H9 (cell line): ENCODE measurements at regions not wholly inside any gene's neighbourhood (a gene's known extent, or its start where the extent isn't known, plus 50 kb on each side); places are given as distances from the start of the nearest gene placed in this dataset.

Experiments used
- DNase-seq: peaks from one replicate; pipeline ENCODE4 v3.0.0-alpha.2; 2017
- H2AFZ ChIP-seq: one replicate; pipeline ENCODE4 v1.6.1; 2013; ENCODE audit warnings: mild to moderate bottlenecking, low read length, control low read depth, moderate library complexity
- H2AK5ac ChIP-seq: 2 replicates; pipeline ENCODE4 v1.6.1; 2013; ENCODE audit warnings: low read length, control low read depth, mixed read lengths; ENCODE audit not compliant: insufficient read length
- H2BK120ac ChIP-seq: one replicate; pipeline ENCODE4 v1.6.1; 2013; ENCODE audit warnings: low read depth, mild to moderate bottlenecking, low read length, control low read depth, inconsistent platforms; ENCODE audit not compliant: poor library complexity, severe bottlenecking
- H2BK12ac ChIP-seq: 2 replicates; pipeline ENCODE4 v1.6.1; 2013; ENCODE audit warnings: low read length, control low read depth, mixed read lengths, low read depth; ENCODE audit not compliant: insufficient read length
- H2BK15ac ChIP-seq: 2 replicates; pipeline ENCODE4 v1.6.1; 2013; ENCODE audit warnings: low read depth, low read length, control low read depth
- H2BK20ac ChIP-seq: one replicate; pipeline ENCODE4 v1.6.1; 2013; ENCODE audit warnings: low read depth, mild to moderate bottlenecking, low read length, control low read depth, inconsistent platforms; ENCODE audit not compliant: poor library complexity, severe bottlenecking
- H2BK5ac ChIP-seq: 2 replicates; pipeline ENCODE4 v1.6.1; 2013; ENCODE audit warnings: low read length, control low read depth, mixed read lengths; ENCODE audit not compliant: insufficient read length
- H3K14ac ChIP-seq: 2 replicates; pipeline ENCODE4 v1.6.1; 2013; ENCODE audit warnings: low read length, control low read depth; ENCODE audit not compliant: insufficient read depth
- H3K18ac ChIP-seq: 2 replicates; pipeline ENCODE4 v1.6.1; 2013; ENCODE audit warnings: low read depth, mild to moderate bottlenecking, mixed read lengths, low read length, control low read depth; ENCODE audit not compliant: insufficient read length
- H3K23ac ChIP-seq: 2 replicates; pipeline ENCODE4 v1.6.1; 2013; ENCODE audit warnings: low read length, control low read depth, mixed read lengths, low read depth; ENCODE audit not compliant: insufficient read length
- H3K23me2 ChIP-seq: 2 replicates; pipeline ENCODE4 v1.6.1; 2013; ENCODE audit warnings: low read depth, mild to moderate bottlenecking, mixed read lengths, low read length, control low read depth; ENCODE audit not compliant: insufficient read length, poor library complexity, severe bottlenecking
- H3K27ac ChIP-seq: 2 replicates; pipeline ENCODE4 v1.5.1; 2013; ENCODE audit warnings: low read length, control low read depth, mixed read lengths, low read depth; ENCODE audit not compliant: insufficient read length
- H3K27me3 ChIP-seq: 2 replicates; pipeline ENCODE4 v1.6.1; 2013; ENCODE audit warnings: low read length, control low read depth, inconsistent platforms; ENCODE audit not compliant: insufficient read depth
- H3K4ac ChIP-seq: 2 replicates; pipeline ENCODE4 v1.6.1; 2013; ENCODE audit warnings: low read depth, mild to moderate bottlenecking, control low read depth, inconsistent platforms, low read length, moderate library complexity
- H3K4me1 ChIP-seq: 2 replicates; pipeline ENCODE4 v1.6.1; 2013; ENCODE audit warnings: low read length, control low read depth, inconsistent platforms; ENCODE audit not compliant: insufficient read depth
- H3K4me2 ChIP-seq: 2 replicates; pipeline ENCODE4 v1.6.1; 2013; ENCODE audit warnings: low read length, control low read depth, mixed read lengths; ENCODE audit not compliant: insufficient read length, insufficient read depth
- H3K56ac ChIP-seq: 2 replicates; pipeline ENCODE4 v1.6.1; 2013; ENCODE audit warnings: low read depth, mild to moderate bottlenecking, mixed read lengths, low read length, control low read depth; ENCODE audit not compliant: insufficient read length
- H3K79me1 ChIP-seq: 2 replicates; pipeline ENCODE4 v1.6.1; 2013; ENCODE audit warnings: low read depth, mild to moderate bottlenecking, moderate library complexity, low read length, control low read depth, inconsistent platforms; ENCODE audit not compliant: insufficient read depth, poor library complexity, severe bottlenecking
- H3K79me2 ChIP-seq: 2 replicates; pipeline ENCODE4 v1.6.1; 2013; ENCODE audit warnings: low read length, control low read depth, inconsistent platforms; ENCODE audit not compliant: insufficient read depth
- H3K9ac ChIP-seq: 2 replicates; pipeline ENCODE4 v1.6.1; 2013; ENCODE audit warnings: low read length, control low read depth, mixed read lengths; ENCODE audit not compliant: insufficient read length; ENCODE audit errors: extremely low read depth
- H3K9me3 ChIP-seq: one replicate; pipeline ENCODE4 v1.6.1; 2013; ENCODE audit warnings: low read depth, low read length, inconsistent platforms; ENCODE audit not compliant: control insufficient read depth
- H3T11ph ChIP-seq: one replicate; pipeline ENCODE4 v1.6.1; 2013; ENCODE audit warnings: mild to moderate bottlenecking, low read length, control low read depth, inconsistent platforms
- H4K20me1 ChIP-seq: one replicate; pipeline ENCODE4 v1.6.1; 2013; ENCODE audit not compliant: control insufficient read depth, insufficient read length, insufficient read depth
- H4K5ac ChIP-seq: 2 replicates; pipeline ENCODE4 v1.6.1; 2013; ENCODE audit warnings: low read depth, mild to moderate bottlenecking, mixed read lengths, low read length, control low read depth; ENCODE audit not compliant: insufficient read length
- H4K8ac ChIP-seq: replicated peaks from 2 replicates; pipeline ENCODE4 v1.6.1; 2013; ENCODE audit warnings: low read length, control low read depth, mixed read lengths, low read depth; ENCODE audit not compliant: insufficient read length
- H4K91ac ChIP-seq: 2 replicates; pipeline ENCODE4 v1.6.1; 2013; ENCODE audit warnings: low read depth, mild to moderate bottlenecking, moderate library complexity, mixed read lengths, low read length, control low read depth; ENCODE audit not compliant: insufficient read length
- H3K27ac Mint-ChIP-seq, 3 experiments: 2 replicates in 2 of 3; 3 replicates in 1 of 3; pipeline ENCODE4 v1.8.0; 2020 to 2021; ENCODE audit warnings: mixed read lengths in 3 of 3, mild to moderate bottlenecking in 1 of 3, moderate library complexity in 1 of 3
- H3K27me3 Mint-ChIP-seq: 2 replicates; pipeline ENCODE4 v1.8.0; 2021; ENCODE audit warnings: low read depth, mild to moderate bottlenecking, moderate library complexity, mixed read lengths
- H3K36me3 Mint-ChIP-seq, 3 experiments: 2 replicates in 2 of 3; 3 replicates in 1 of 3; pipeline ENCODE4 v1.8.0; 2020 to 2021; ENCODE audit warnings: low read depth in 3 of 3, mixed read lengths in 3 of 3; ENCODE audit not compliant: insufficient read depth in 1 of 3
- H3K4me1 Mint-ChIP-seq, 2 experiments: 2 replicates each; pipeline ENCODE4 v1.8.0; 2020; ENCODE audit warnings: mixed read lengths in 2 of 2
- H3K4me3 Mint-ChIP-seq, 2 experiments: 2 replicates in 1 of 2; 3 replicates in 1 of 2; pipeline ENCODE4 v1.8.0; 2020 to 2021; ENCODE audit warnings: mild to moderate bottlenecking in 2 of 2, mixed read lengths in 2 of 2, moderate library complexity in 1 of 2
- H3K9me3 Mint-ChIP-seq, 2 experiments: 2 replicates in 1 of 2; 3 replicates in 1 of 2; pipeline ENCODE4 v1.8.0; 2020; ENCODE audit warnings: mild to moderate bottlenecking in 2 of 2, mixed read lengths in 2 of 2, moderate library complexity in 1 of 2
- WGBS: extraction: QIAGEN DNeasy Blood & Tissue Kit; methylation state at CpG from one replicate; pipeline ENCODE4 v1.1.7; 2013; ENCODE audit warnings: missing lambda C conversion rate, low lambda C conversion rate, mixed read lengths; ENCODE audit not compliant: insufficient read length; ENCODE audit errors: extremely low coverage; 5-methylcytosine and 5-hydroxymethylcytosine counted together
- TF ChIP-seq, protein P1 (sequence below): fragments of 200-600 bp; sonication (generic); conservative IDR thresholded peaks from 3 replicates; pipeline ENCODE4 v1.8.0; 2021; ENCODE audit warnings: antibody characterized with exemption, mild to moderate bottlenecking

DNA sequence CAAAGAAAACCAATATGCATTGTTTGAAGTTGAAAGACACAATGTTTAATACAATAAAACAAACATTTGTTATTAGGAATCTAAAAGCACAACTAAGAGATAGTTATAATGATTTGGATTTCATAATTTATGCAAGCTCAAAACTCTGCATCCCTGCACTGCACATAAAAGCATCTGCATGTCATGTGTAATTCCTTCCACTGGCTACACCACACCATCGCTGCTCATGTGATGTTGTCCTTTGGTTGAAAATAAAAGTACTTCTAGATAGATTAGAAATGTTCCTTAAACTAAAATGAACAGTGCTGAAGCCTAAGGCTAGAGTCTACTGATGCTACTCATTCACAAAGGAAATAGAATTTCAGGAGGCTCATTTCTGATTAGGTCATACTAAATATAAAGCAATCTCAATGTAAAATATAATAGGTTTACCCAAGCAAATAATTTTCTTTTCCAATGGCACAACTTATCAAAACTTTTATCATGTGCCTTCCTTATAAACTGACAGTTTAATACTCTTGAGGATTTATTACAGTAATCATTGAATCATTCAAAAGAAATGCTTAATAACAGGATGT is 130.8 kb upstream of the DKK2 start:
- Histone ChIP-seq H3K27ac (no peak overlapping the region), H3K23ac (no peak overlapping the region), H2BK15ac (no peak overlapping the region), H2AFZ (no peak overlapping the region), H4K91ac (no peak overlapping the region), H4K20me1 (no peaks in the 10 kb centered on the region), H3K4me2 (no peak overlapping the region), H3K4me1 (no peaks in the 10 kb centered on the region), H2BK20ac (no peak overlapping the region), H3T11ph (no peak overlapping the region), H2BK120ac (no peak overlapping the region), H3K23me2 (no peaks in the 10 kb centered on the region), H3K4ac (no peak overlapping the region), H3K27me3 (no peaks in the 10 kb centered on the region), H2BK5ac (no peak overlapping the region), H3K56ac (no peak overlapping the region), H3K14ac (no peak overlapping the region), H3K9ac (no peak overlapping the region), H4K5ac (no peak overlapping the region), H4K8ac (no peak overlapping the region), H2BK12ac (no peak overlapping the region), H3K79me2 (no peaks in the 10 kb centered on the region), H3K79me1 (no peaks in the 10 kb centered on the region), H3K9me3 (no peaks in the 10 kb centered on the region), H3K18ac (no peak overlapping the region), H2AK5ac (no peak overlapping the region)
- Mint-ChIP-seq H3K27ac (no peak overlapping the region), H3K4me3 (no peak overlapping the region), H3K36me3 (peaks cover 0 to 11% (median 0%) of the 10 kb centered on the region in 3 experiments; a peak in 2 of 7 replicates), H3K4me1 (no peaks in the 10 kb centered on the region), H3K9me3 (peaks cover 7 to 13% of the 10 kb centered on the region in 2 experiments), H3K27me3 (no peaks in the 10 kb centered on the region)
- no peak for DNase-seq
- TF ChIP-seq, protein P1, sequence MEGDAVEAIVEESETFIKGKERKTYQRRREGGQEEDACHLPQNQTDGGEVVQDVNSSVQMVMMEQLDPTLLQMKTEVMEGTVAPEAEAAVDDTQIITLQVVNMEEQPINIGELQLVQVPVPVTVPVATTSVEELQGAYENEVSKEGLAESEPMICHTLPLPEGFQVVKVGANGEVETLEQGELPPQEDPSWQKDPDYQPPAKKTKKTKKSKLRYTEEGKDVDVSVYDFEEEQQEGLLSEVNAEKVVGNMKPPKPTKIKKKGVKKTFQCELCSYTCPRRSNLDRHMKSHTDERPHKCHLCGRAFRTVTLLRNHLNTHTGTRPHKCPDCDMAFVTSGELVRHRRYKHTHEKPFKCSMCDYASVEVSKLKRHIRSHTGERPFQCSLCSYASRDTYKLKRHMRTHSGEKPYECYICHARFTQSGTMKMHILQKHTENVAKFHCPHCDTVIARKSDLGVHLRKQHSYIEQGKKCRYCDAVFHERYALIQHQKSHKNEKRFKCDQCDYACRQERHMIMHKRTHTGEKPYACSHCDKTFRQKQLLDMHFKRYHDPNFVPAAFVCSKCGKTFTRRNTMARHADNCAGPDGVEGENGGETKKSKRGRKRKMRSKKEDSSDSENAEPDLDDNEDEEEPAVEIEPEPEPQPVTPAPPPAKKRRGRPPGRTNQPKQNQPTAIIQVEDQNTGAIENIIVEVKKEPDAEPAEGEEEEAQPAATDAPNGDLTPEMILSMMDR: no peak
- no CpG with 5 or more reads among the region's 1 CpG for WGBS
